ENCODE measurements at regions not wholly inside any gene's neighbourhood (a gene's known extent, or its start where the extent isn't known, plus 50 kb on each side); places are given as distances from the start of the nearest gene placed in this dataset.

DNA sequence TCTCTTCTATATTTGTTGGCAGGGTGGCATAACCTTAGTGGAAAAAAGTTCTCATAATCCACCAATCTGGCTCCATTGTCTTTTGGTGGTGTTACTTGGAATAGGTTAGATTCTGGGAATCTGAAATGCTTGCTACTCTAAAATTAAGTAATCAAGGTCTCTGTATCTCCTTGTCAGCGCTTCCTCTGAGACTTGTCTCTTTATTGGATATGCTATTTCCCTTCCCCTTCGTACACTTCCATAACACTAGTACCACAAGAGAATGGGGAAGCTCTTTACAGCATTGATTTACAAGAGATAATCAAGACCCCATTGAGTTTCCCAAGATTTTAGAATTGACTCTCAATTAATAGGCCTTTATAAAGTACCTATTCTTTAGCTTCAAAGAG is 280.2 kb downstream of the ADGB start (continued):
- TF ChIP-seq REST (IDR thresholded peaks at IDR 0.05) (no peak), SP1 (IDR thresholded peaks at IDR 0.05) (no peak), YY1 (IDR thresholded peaks at IDR 0.05) (no peak)

DNA sequence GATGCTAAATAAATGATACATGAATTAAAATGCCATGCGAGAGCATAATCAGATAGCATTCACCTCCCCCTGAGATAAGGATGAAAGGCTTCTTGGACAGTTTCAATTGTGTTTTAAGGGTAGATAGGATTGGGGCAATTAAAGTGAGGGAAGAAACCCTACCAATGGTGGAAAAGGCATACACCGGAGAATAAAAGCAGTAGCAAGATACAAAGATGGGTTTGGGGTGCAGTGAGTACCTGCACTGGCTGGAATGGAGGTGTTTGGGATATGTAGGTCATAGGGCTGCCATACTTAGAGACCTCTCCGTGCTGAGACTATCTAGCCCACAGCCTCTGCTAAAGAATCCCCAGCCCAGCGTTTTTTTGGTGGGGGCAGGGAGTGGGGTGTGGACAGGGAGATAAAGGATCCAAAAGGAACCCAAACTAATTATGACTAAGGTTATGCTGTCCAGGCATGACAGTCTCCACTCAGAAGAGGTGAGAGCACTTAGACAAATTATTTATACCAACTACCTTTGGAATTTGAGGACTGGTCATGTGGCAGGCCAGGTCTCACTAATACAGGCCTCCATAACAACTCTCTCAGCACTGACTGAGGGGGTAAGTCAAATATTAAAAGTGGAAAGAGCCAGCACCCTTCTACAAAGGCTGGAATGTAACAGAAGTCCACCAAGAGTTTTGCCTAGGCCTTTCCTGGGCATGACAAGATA is 280.8 kb downstream of the ADGB start:
- H3K9me3 ChIP-seq (ENCODE audit: control insufficient read depth in 4 of 4, low read length in 3 of 4), result no peaks in the 10 kb centered on the region
- TF ChIP-seq, protein P1, sequence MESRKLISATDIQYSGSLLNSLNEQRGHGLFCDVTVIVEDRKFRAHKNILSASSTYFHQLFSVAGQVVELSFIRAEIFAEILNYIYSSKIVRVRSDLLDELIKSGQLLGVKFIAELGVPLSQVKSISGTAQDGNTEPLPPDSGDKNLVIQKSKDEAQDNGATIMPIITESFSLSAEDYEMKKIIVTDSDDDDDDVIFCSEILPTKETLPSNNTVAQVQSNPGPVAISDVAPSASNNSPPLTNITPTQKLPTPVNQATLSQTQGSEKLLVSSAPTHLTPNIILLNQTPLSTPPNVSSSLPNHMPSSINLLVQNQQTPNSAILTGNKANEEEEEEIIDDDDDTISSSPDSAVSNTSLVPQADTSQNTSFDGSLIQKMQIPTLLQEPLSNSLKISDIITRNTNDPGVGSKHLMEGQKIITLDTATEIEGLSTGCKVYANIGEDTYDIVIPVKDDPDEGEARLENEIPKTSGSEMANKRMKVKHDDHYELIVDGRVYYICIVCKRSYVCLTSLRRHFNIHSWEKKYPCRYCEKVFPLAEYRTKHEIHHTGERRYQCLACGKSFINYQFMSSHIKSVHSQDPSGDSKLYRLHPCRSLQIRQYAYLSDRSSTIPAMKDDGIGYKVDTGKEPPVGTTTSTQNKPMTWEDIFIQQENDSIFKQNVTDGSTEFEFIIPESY (IDR thresholded peaks at IDR 0.05), result no peak
- TF ChIP-seq JUND (IDR thresholded peaks at IDR 0.05) (no peak), FOXA1 (IDR thresholded peaks at IDR 0.05) (no peak), RXRA (IDR thresholded peaks at IDR 0.05) (no peak), SP1 (IDR thresholded peaks at IDR 0.05) (no peak), RAD21 (IDR thresholded peaks at IDR 0.05) (no peak), MAX (IDR thresholded peaks at IDR 0.05) (no peak), REST (IDR thresholded peaks at IDR 0.05) (no peak), EGR1 (IDR thresholded peaks at IDR 0.05; ENCODE audit: low read depth in 2 of 2) (no peak), HNF4A (conservative IDR thresholded peaks at IDR 0.05) (no peak), NR2F2 (IDR thresholded peaks at IDR 0.05) (no peak), GABPA (IDR thresholded peaks at IDR 0.05 in 1 of 2, conservative IDR thresholded peaks at IDR 0.05 in 1 of 2) (no peak), ATF3 (IDR thresholded peaks at IDR 0.05) (no peak), TAF1 (conservative IDR thresholded peaks at IDR 0.05) (no peak), FOXA2 (IDR thresholded peaks at IDR 0.05) (no peak)
- TF ChIP-seq, protein P2, sequence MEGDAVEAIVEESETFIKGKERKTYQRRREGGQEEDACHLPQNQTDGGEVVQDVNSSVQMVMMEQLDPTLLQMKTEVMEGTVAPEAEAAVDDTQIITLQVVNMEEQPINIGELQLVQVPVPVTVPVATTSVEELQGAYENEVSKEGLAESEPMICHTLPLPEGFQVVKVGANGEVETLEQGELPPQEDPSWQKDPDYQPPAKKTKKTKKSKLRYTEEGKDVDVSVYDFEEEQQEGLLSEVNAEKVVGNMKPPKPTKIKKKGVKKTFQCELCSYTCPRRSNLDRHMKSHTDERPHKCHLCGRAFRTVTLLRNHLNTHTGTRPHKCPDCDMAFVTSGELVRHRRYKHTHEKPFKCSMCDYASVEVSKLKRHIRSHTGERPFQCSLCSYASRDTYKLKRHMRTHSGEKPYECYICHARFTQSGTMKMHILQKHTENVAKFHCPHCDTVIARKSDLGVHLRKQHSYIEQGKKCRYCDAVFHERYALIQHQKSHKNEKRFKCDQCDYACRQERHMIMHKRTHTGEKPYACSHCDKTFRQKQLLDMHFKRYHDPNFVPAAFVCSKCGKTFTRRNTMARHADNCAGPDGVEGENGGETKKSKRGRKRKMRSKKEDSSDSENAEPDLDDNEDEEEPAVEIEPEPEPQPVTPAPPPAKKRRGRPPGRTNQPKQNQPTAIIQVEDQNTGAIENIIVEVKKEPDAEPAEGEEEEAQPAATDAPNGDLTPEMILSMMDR (IDR thresholded peaks at IDR 0.05; ENCODE audit: low read depth, low read length, missing input control), result no peak
- H3K9ac ChIP-seq (ENCODE audit: low read depth in 1 of 2, low read length in 2 of 2), result no peak overlapping the region
- DNase-seq (ENCODE audit: low spot score), result no peak
- H3K4me3 ChIP-seq (ENCODE audit: low read depth in 1 of 3, low read length in 3 of 3), result no peak overlapping the region
- H3K4me1 ChIP-seq (ENCODE audit: control insufficient read depth in 4 of 4, insufficient read depth in 4 of 4, low read length in 3 of 4), result peaks cover 0 to 9% (median 7%) of the 10 kb centered on the region in 4 donors
- no peaks in the 10 kb centered on the region for H3K27me3 ChIP-seq (ENCODE audit: control insufficient read depth in 4 of 4, insufficient read depth in 4 of 4, low read length in 3 of 4)
- H3K27ac ChIP-seq (ENCODE audit: low read depth in 1 of 2, low read length in 2 of 2), result no peak overlapping the region
- H3K36me3 ChIP-seq (ENCODE audit: control insufficient read depth in 4 of 4, insufficient read depth in 3 of 4, low read depth in 1 of 4, low read length in 3 of 4), result no peaks in the 10 kb centered on the region
- WGBS, result 81% methylated on average over 4 of the region's 4 CpGs
